HEK293T (cell line): ENCODE measurements at regions not wholly inside any gene's neighbourhood (a gene's known extent, or its start where the extent isn't known, plus 50 kb on each side); places are given as distances from the start of the nearest gene placed in this dataset.

Source experiments
- ARNT ChIP-seq: fragments of 450-650 bp; IDR thresholded peaks from 2 replicates; pipeline ENCODE4 v1.6.1; 2017; ENCODE audit warnings: mild to moderate bottlenecking
- BHLHE40 ChIP-seq: fragments of 450-650 bp; IDR thresholded peaks from 2 replicates; pipeline ENCODE4 v1.6.1; 2016; ENCODE audit warnings: mild to moderate bottlenecking, moderate library complexity, borderline replicate concordance
- ELF4 ChIP-seq: fragments of 450-650 bp; IDR thresholded peaks from 2 replicates; pipeline ENCODE4 v1.6.1; 2017; ENCODE audit warnings: antibody characterized with exemption
- FOXA1 ChIP-seq: fragments of 450-650 bp; IDR thresholded peaks from 2 replicates; pipeline ENCODE4 v1.6.1; 2016; ENCODE audit warnings: mild to moderate bottlenecking
- FOXK2 ChIP-seq: fragments of 450-650 bp; IDR thresholded peaks from 2 replicates; pipeline ENCODE4 v1.6.1; 2016; ENCODE audit warnings: mild to moderate bottlenecking
- FOXM1 ChIP-seq: fragments of 450-650 bp; IDR thresholded peaks from 2 replicates; pipeline ENCODE4 v1.6.1; 2017; ENCODE audit warnings: mild to moderate bottlenecking, borderline replicate concordance
- HDGF ChIP-seq: fragments of 450-650 bp; IDR thresholded peaks from 2 replicates; pipeline ENCODE4 v1.6.1; 2017; ENCODE audit warnings: antibody characterized with exemption, borderline replicate concordance
- NFRKB ChIP-seq: fragments of 450-650 bp; IDR thresholded peaks from 2 replicates; pipeline ENCODE4 v1.6.1; 2016; ENCODE audit warnings: mild to moderate bottlenecking, moderate library complexity
- PKNOX1 ChIP-seq: fragments of 450-650 bp; IDR thresholded peaks from 2 replicates; pipeline ENCODE4 v1.6.1; 2016
- SP1 ChIP-seq: fragments of 450-650 bp; IDR thresholded peaks from 2 replicates; pipeline ENCODE4 v1.6.1; 2017
- TARDBP ChIP-seq: fragments of 450-650 bp; IDR thresholded peaks from 2 replicates; pipeline ENCODE4 v1.6.1; 2016

GRCh38 chr2:12486205-12487118 lies 230.3 kb upstream of the TRIB2 start:
- TF ChIP-seq SP1: no peak
- TF ChIP-seq BHLHE40: no peak
- TF ChIP-seq FOXA1: no peak
- TF ChIP-seq ARNT: no peak
- no peak for TF ChIP-seq HDGF
- no peak for TF ChIP-seq FOXK2
- TF ChIP-seq PKNOX1: no peak
- no peak for TF ChIP-seq FOXM1
- no peak for TF ChIP-seq ELF4
- no peak for TF ChIP-seq NFRKB
- TF ChIP-seq TARDBP: no peak
